GM18505 (cell line): ENCODE measurements at regions not wholly inside any gene's neighbourhood (a gene's known extent, or its start where the extent isn't known, plus 50 kb on each side); places are given as distances from the start of the nearest gene placed in this dataset.

ENCODE experiments used
- ATAC-seq: cut with Tn5 transposase; IDR thresholded peaks from one replicate; pipeline ENCODE4 v1.9.1; 2021; ENCODE audit not compliant: unreplicated experiment
- POLR2A ChIP-seq: IDR thresholded peaks from 4 replicates; pipeline ENCODE4 v1.6.1; 2011; ENCODE audit warnings: borderline replicate concordance; ENCODE audit not compliant: insufficient read depth, insufficient read length; ENCODE audit errors: extremely low read depth

DNA sequence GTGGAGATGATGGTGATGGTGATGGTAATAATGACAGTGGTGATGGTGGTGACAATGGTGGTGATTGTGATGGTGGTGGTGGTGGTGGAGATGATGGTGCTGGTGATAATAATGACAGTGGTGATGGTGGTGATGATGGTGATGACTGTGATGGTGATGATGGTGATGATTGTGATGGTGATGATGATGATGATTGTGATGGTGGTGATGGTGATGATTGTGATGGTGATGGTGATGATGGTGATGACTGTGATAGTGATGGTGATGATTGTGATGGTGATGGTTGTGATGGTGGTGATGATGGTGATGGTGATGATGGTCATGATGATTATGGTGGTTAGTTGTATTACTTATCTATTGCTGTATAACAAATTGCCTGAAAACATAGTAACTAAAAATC lies 108.9 kb upstream of the NKX1-1 start:
- no peak for TF ChIP-seq POLR2A
- ATAC-seq = no peak

GRCh38 chr4:1514612-1515011 lies 108.4 kb upstream of the NKX1-1 start:
- no peak for TF ChIP-seq POLR2A
- no peak for ATAC-seq

- no peak for TF ChIP-seq POLR2A
Observed at GRCh38 chr4:1513936-1514483, 107.8 kb upstream of the NKX1-1 start.

GRCh38 chr4:1512738-1513660 lies 106.8 kb upstream of the NKX1-1 start:
- no peak for TF ChIP-seq POLR2A
- ATAC-seq = no peak

More at GRCh38 chr4:1513936-1514483, 107.8 kb upstream of the NKX1-1 start:
- ATAC-seq = no peak

GRCh38 chr4:1512051-1512737 lies 106.0 kb upstream of the NKX1-1 start:
- no peak for TF ChIP-seq POLR2A
- ATAC-seq = no peak

DNA sequence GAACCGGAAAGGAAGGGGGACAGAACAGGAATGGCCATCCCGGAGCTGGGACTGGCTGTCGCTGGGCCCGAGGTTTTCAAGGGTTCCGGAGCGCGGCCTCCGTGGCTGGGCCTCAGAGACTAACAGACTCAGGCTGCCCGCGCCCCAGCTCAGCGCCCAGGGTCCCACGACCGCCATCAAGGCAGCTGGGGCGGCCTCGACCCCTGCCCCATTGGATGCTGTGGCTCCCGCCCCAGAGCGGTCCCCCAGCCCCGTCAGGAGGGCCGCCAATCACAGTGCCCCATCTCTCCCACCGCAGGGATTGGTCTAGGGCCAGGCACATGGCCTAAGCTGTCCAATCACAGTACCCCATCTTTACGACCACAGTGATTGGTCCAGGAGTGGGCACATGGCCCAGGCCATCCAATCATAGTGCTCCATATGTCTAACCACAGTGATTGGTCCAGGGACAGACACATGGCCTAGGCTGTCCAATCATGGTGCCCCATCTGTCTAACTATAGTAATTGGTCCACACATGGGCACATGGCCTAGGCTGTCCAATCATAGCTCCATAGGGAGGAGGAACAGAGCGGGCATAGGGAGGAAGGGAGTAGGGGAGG lies 105.3 kb upstream of the NKX1-1 start:
- no peak for TF ChIP-seq POLR2A
- no peak for ATAC-seq

- no peak for TF ChIP-seq POLR2A
- no peak for ATAC-seq
Observed at GRCh38 chr4:1510931-1511330, 104.7 kb upstream of the NKX1-1 start.

DNA sequence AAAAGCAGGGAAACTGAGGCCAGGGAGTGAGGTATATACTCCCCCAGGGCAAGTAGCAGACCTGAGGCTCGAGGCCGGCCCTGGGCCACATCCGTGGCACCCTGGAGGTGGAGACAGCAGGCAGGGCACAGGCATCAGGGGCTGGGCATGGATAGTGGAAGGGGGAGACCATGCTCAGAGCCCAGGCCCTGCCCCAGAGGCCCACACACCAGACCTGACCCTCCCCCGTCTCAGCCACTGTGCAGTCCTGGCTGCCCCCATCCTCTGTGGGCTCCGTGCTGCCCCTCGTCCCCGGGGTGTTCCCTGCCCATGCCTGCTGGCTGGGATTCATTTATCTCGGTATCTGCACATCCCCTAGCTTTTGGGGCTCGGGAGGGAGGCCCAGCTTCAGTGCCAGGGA lies 103.1 kb upstream of the NKX1-1 start:
- TF ChIP-seq POLR2A = no peak
- no peak for ATAC-seq

GRCh38 chr4:1508161-1509160 lies 102.2 kb upstream of the NKX1-1 start:
- no peak for ATAC-seq
- no peak for TF ChIP-seq POLR2A

DNA sequence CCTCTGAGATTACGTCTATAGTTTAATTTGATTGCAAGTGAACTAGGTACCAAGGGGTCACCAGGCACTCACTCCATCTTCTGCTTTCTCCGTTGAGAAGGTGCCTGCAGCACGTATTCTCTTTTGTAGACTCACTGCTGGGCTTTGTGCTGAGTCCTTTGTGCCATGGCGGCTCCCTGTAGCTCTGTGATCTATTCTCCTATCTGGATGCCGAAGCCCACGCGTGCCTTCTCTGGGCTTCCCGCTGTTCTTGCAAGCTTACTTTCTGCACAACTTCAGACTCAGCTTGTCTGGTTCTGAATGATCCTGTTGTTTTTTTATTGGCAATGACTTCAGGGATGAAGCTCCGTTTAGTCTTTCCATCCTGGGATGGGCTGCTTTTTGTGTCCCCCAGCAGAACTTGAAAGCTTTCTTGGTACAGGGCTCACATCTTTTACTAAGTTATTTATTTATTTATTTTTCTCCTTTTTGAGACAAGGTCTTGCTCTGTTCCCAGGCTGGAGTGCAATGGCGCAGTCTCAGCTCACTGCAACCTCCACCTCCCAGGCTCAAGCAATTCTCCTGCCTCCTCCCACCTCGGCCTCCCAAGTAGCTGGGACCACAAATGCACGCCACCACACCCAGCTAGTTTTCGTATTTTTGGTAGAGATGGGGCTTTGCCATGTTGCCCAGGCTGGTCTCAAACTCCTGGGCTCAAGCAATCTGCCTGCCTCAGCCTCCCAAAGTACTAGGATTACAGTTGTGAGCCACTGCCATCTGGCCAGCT lies 100.9 kb upstream of the NKX1-1 start:
- no peak for ATAC-seq
- no peak for TF ChIP-seq POLR2A

DNA sequence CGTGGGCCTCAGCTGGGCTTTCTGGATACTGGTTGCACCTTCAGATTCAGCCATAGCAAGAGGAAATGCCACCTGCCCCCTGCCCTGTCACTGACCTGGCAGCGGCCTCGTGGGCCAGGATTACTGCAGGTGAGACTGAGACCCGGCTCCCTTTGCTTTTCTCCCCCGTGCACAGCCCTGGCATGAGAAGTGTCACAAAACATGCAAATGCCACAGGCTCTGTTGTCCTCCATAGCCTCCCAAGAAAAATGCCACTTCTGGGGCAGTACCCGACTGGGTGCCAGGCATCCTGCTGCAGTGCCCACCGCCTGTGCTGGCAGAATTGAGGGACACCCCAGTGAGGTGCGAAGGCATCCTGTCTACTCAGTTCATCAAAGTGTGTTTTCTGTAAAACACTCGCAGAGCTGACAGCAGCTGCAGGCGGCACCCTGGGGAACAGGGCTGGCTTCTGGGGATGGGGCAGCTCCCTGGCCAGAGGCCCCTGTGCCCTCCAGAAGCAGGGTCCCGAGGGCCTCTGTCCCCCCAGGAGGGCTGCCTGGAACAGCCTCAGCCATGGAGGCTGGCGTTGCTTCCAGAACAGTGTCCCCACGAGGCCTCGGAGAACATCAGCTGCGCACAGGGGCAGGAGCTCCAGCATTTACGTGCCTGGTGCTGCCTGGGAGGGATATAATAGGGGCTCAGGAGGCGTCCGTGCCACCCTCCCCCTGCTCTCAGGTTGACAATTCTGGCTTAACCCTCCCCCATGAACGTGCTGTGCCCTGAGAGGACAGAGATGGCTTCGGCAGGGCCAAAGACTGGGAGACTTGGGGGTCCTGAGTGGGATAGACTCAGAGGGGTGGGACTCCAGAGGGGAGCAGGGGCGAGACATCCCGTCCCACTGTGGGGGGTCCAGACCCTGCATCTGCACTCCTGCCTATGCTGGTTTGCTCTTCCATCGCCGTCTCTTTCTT lies 99.5 kb upstream of the NKX1-1 start:
- no peak for TF ChIP-seq POLR2A
- no peak for ATAC-seq
